HepG2 (cell line): ENCODE measurements at regions not wholly inside any gene's neighbourhood (a gene's known extent, or its start where the extent isn't known, plus 50 kb on each side); places are given as distances from the start of the nearest gene placed in this dataset.

Source experiments
- ATAC-seq: fragments of 200-7000 bp; cut with Tn5 transposase; 3 replicates; pipeline ENCODE4 v1.9.1; 2020; ENCODE audit warnings: mild to moderate bottlenecking, moderate library complexity
- BruUV-seq: library from RNA; stranded (reverse); fragments of 400-500 nt; replicated peaks from 2 replicates; lab custom pipeline; 2021; lab: Mats Ljungman, UMichigan
- CTCF ChIA-PET: fragments of 300-600 bp; formaldehyde crosslinking; extraction: SDS; loops from one replicate; lab custom pipeline; 2021; ENCODE audit warnings: low total read pairs, inconsistent platforms, low intra/inter-chr PET ratio; lab: Yijun Ruan, JAX
- POLR2A ChIA-PET: fragments of 350-600 bp; sonication (Branson Sonifier 250); formaldehyde crosslinking; loops from one replicate; lab custom pipeline; 2020; ENCODE audit warnings: antibody characterized with exemption, inconsistent platforms; lab: Yijun Ruan, JAX
- DNase-seq: peaks from one replicate; pipeline ENCODE4 v3.0.0-alpha.2; 2015; ENCODE audit warnings: low spot score
- FAIRE-seq: peaks from 3 replicates; lab custom pipeline; 2011; peaks lifted over from hg19 to GRCh38; lab: Jason Lieb, UNC
- H2AFZ ChIP-seq: one replicate; pipeline ENCODE4 v1.6.1; 2011; ENCODE audit warnings: low read length, inconsistent platforms
- H3K27ac ChIP-seq: fragments of 300-600 bp; 3 replicates; pipeline ENCODE4 v1.8.0; 2011; ENCODE audit warnings: mixed run types, mild to moderate bottlenecking, mixed read lengths, low read length, inconsistent platforms; ENCODE audit not compliant: insufficient read depth; ENCODE audit errors: extremely low read length
- H3K27me3 ChIP-seq, 2 experiments: fragments of 200-600 bp in 1 of 2; 2 replicates in 1 of 2; 3 replicates in 1 of 2; pipeline versions ENCODE4 v1.6.0 to v1.8.0; 2011; ENCODE audit warnings: low read length in 2 of 2, mild to moderate bottlenecking in 2 of 2, moderate library complexity in 2 of 2, inconsistent platforms in 1 of 2; ENCODE audit not compliant: insufficient read depth in 2 of 2, control insufficient read depth in 1 of 2
- H3K36me3 ChIP-seq, 2 experiments: fragments of 200-600 bp in 1 of 2; replicated peaks in 1 of 2; 2 replicates in 1 of 2; 3 replicates in 1 of 2; pipeline versions ENCODE4 v1.5.1 to v1.8.0; 2011; ENCODE audit warnings: low read length in 2 of 2, inconsistent platforms in 1 of 2; ENCODE audit not compliant: insufficient read depth in 2 of 2, control insufficient read depth in 1 of 2
- H3K4me1 ChIP-seq: 2 replicates; pipeline ENCODE4 v1.5.1; 2012; ENCODE audit warnings: low read length, inconsistent platforms; ENCODE audit not compliant: insufficient read depth
- H3K4me2 ChIP-seq: 2 replicates; pipeline ENCODE4 v1.6.0; 2011; ENCODE audit warnings: low read depth, low read length, inconsistent platforms
- H3K4me3 ChIP-seq, 3 experiments: fragments of 200-600 bp in 1 of 3; sonication (generic), shearing (Covaris generic) in 1 of 3; replicated peaks in 1 of 3; 2 replicates each; pipeline ENCODE4 v1.5.1; 2011 to 2016; ENCODE audit warnings: low read length in 3 of 3, inconsistent platforms in 2 of 3, low read depth in 2 of 3, mild to moderate bottlenecking in 2 of 3, control low read depth in 1 of 3, mixed read lengths in 1 of 3; ENCODE audit not compliant: insufficient read depth in 1 of 3
- H3K79me2 ChIP-seq: one replicate; pipeline ENCODE4 v1.6.1; 2011; ENCODE audit warnings: low read length, inconsistent platforms; ENCODE audit not compliant: insufficient read depth
- H3K9ac ChIP-seq: 2 replicates; pipeline ENCODE4 v1.6.0; 2011; ENCODE audit warnings: mild to moderate bottlenecking, low read depth, low read length, inconsistent platforms; ENCODE audit not compliant: insufficient read depth
- H3K9me3 ChIP-seq: 2 replicates; pipeline ENCODE4 v1.5.1; 2012; ENCODE audit warnings: mild to moderate bottlenecking, low read length
- H4K20me1 ChIP-seq: 2 replicates; pipeline ENCODE4 v1.6.0; 2011; ENCODE audit warnings: inconsistent platforms, mild to moderate bottlenecking, low read length, moderate library complexity; ENCODE audit not compliant: insufficient read depth
- CBX2 ChIP-seq, 2 experiments: fragments of 200-600 bp in 1 of 2; sonication (generic); formaldehyde crosslinking in 1 of 2; IDR thresholded peaks; 2 replicates each; pipeline versions ENCODE4 v1.7.0 to v1.8.1; 2018 to 2022; ENCODE audit warnings: low read depth in 2 of 2, low read length in 1 of 2, mild to moderate bottlenecking in 1 of 2, missing genetic modification reagents in 1 of 2
- CREBL2 ChIP-seq: sonication (generic); formaldehyde crosslinking; IDR thresholded peaks from 2 replicates; pipeline ENCODE4 v1.8.1; 2023; ENCODE audit warnings: missing genetic modification reagents, mild to moderate bottlenecking, borderline replicate concordance
- FOXJ3 ChIP-seq: sonication (generic); formaldehyde crosslinking; IDR thresholded peaks from 2 replicates; pipeline ENCODE4 v1.4.0; 2020; ENCODE audit warnings: missing genetic modification reagents, mild to moderate bottlenecking, borderline replicate concordance
- GTF3A ChIP-seq: sonication (generic); formaldehyde crosslinking; conservative IDR thresholded peaks from 2 replicates; pipeline ENCODE4 v1.4.0; 2020; ENCODE audit warnings: mild to moderate bottlenecking, missing genetic modification reagents
- PATZ1 ChIP-seq: sonication (generic); formaldehyde crosslinking; IDR thresholded peaks from 2 replicates; pipeline ENCODE4 v1.4.0; 2020; ENCODE audit warnings: missing genetic modification reagents
- RAD21 ChIP-seq: fragments of 450-650 bp; formaldehyde crosslinking; IDR thresholded peaks from 2 replicates; pipeline ENCODE4 v1.5.0; 2020; ENCODE audit warnings: mild to moderate bottlenecking
- REXO4 ChIP-seq: sonication (generic); formaldehyde crosslinking; IDR thresholded peaks from 2 replicates; pipeline ENCODE4 v1.8.0; 2022; ENCODE audit warnings: missing genetic modification reagents, mild to moderate bottlenecking, borderline replicate concordance
- SKIL ChIP-seq: sonication (generic); formaldehyde crosslinking; IDR thresholded peaks from 2 replicates; pipeline ENCODE4 v1.8.0; 2022; ENCODE audit warnings: missing genetic modification reagents, mild to moderate bottlenecking, moderate library complexity, borderline replicate concordance
- SSRP1 ChIP-seq: IDR thresholded peaks from 2 replicates; pipeline ENCODE4 v1.6.1; 2016; ENCODE audit warnings: control low read depth
- ZNF12 ChIP-seq: sonication (generic); formaldehyde crosslinking; IDR thresholded peaks from 2 replicates; pipeline ENCODE4 v1.5.0; 2020; ENCODE audit warnings: missing genetic modification reagents
- ZNF18 ChIP-seq: sonication (generic); formaldehyde crosslinking; IDR thresholded peaks from 2 replicates; pipeline ENCODE4 v1.8.0; 2022; ENCODE audit warnings: mild to moderate bottlenecking, missing genetic modification reagents; ENCODE audit not compliant: insufficient replicate concordance
- ZNF292 ChIP-seq: sonication (generic); formaldehyde crosslinking; IDR thresholded peaks from 2 replicates; pipeline ENCODE4 v1.8.1; 2022; ENCODE audit warnings: mild to moderate bottlenecking, low read depth, missing genetic modification reagents, borderline replicate concordance
- ZNF331 ChIP-seq: sonication (generic); formaldehyde crosslinking; IDR thresholded peaks from 2 replicates; pipeline ENCODE4 v1.4.0; 2020; ENCODE audit warnings: missing genetic modification reagents
- ZNF569 ChIP-seq: sonication (generic); formaldehyde crosslinking; IDR thresholded peaks from 2 replicates; pipeline ENCODE4 v1.5.0; 2020; ENCODE audit warnings: mild to moderate bottlenecking, missing genetic modification reagents, moderate library complexity, borderline replicate concordance
- ZNF580 ChIP-seq: IDR thresholded peaks from 2 replicates; pipeline ENCODE4 v1.6.1; 2016; ENCODE audit warnings: low read depth, borderline replicate concordance
- ZNF639 ChIP-seq: conservative IDR thresholded peaks from 2 replicates; pipeline ENCODE4 v1.6.1; 2018; ENCODE audit warnings: missing genetic modification reagents
- ZNF777 ChIP-seq: sonication (generic); formaldehyde crosslinking; IDR thresholded peaks from 2 replicates; pipeline ENCODE4 v1.4.0; 2020; ENCODE audit warnings: missing genetic modification reagents
- ZZZ3 ChIP-seq: sonication (generic); formaldehyde crosslinking; IDR thresholded peaks from 2 replicates; pipeline ENCODE4 v1.4.0; 2020; ENCODE audit warnings: missing genetic modification reagents, mild to moderate bottlenecking, borderline replicate concordance
- WGBS: methylation state at CpG from one replicate; pipeline ENCODE4 v1.1.6; 2017; ENCODE audit warnings: low lambda C conversion rate; 5-methylcytosine and 5-hydroxymethylcytosine counted together
- in situ Hi-C: cut with HindIII; loops from 2 replicates; pipeline ENCODE4 v1.10.0; 2017; ENCODE audit warnings: low pct_unique_long_range_greater_than_20kb; ENCODE audit not compliant: extremely low pct_ligation_motif_present
- intact Hi-C: fragments of 100-400 bp; cut with micrococcal nuclease; formaldehyde crosslinking; loops from one replicate; pipeline ENCODE4 v1.10.0; 2022; ENCODE audit not compliant: unreplicated experiment

- in situ Hi-C loops (no loop called here), intact Hi-C loops (no loop called here)
- ATAC-seq: no peak
- Histone ChIP-seq H3K36me3 (no peaks in the 10 kb centered on the region), H3K4me2 (no peak overlapping the region), H3K9me3 (no peaks in the 10 kb centered on the region), H3K4me3 (no peak overlapping the region), H2AFZ (no peak overlapping the region), H4K20me1 (no peaks in the 10 kb centered on the region; the same call in 1 of the 2 replicates), H3K9ac (no peak overlapping the region), H3K4me1 (no peaks in the 10 kb centered on the region), H3K27me3 (no peaks in the 10 kb centered on the region; a peak in 1 of 5 replicates), H3K79me2 (no peaks in the 10 kb centered on the region), H3K27ac (no peak overlapping the region)
- no peak for FAIRE-seq
- DNase-seq: no peak
- POLR2A ChIA-PET: no interaction called here
- BruUV-seq: no TSS peak
- WGBS: 67% methylated on average over 7 of the region's 7 CpGs
- CTCF ChIA-PET: no interaction called here
- TF ChIP-seq ZNF331 (no peak), ZNF639 (CRISPR knock-in tag) (no peak), SKIL (CRISPR knock-in tag) (no peak), REXO4 (no peak), SSRP1 (CRISPR knock-in tag) (no peak), ZNF777 (CRISPR knock-in tag) (no peak), ZNF292 (no peak), ZNF569 (CRISPR knock-in tag) (no peak), ZNF18 (no peak), FOXJ3 (no peak), ZNF580 (CRISPR knock-in tag) (no peak), ZZZ3 (CRISPR knock-in tag) (no peak), CREBL2 (CRISPR knock-in tag) (no peak), CBX2 (IDR thresholded peaks at IDR 0.05; ENCODE audit: low read depth, low read length) (no peak), CBX2 (CRISPR knock-in tag; IDR thresholded peaks at IDR 0.05; ENCODE audit: low read depth) (no peak), PATZ1 (CRISPR knock-in tag) (no peak), ZNF12 (CRISPR knock-in tag) (no peak), RAD21 (CRISPR knock-in tag) (no peak), GTF3A (no peak)
Measured at GRCh38 chr4:26151615-26152014, 169.2 kb upstream of the RBPJ start.
